B cell (primary cell): ENCODE measurements at regions not wholly inside any gene's neighbourhood (a gene's known extent, or its start where the extent isn't known, plus 50 kb on each side); places are given as distances from the start of the nearest gene placed in this dataset.

ENCODE experiments used
- EZH2 ChIP-seq: IDR thresholded peaks from 2 replicates; pipeline ENCODE4 v1.6.1; 2012; ENCODE audit warnings: borderline replicate concordance, low read depth, mild to moderate bottlenecking, moderate library complexity, low read length; ENCODE audit not compliant: insufficient read depth, poor library complexity, severe bottlenecking
- TF ChIP-seq, protein P1 (sequence below): fragments of 200-600 bp; IDR thresholded peaks from one replicate; pipeline ENCODE4 v1.8.0; 2022; ENCODE audit warnings: antibody characterized with exemption, mild to moderate bottlenecking

DNA sequence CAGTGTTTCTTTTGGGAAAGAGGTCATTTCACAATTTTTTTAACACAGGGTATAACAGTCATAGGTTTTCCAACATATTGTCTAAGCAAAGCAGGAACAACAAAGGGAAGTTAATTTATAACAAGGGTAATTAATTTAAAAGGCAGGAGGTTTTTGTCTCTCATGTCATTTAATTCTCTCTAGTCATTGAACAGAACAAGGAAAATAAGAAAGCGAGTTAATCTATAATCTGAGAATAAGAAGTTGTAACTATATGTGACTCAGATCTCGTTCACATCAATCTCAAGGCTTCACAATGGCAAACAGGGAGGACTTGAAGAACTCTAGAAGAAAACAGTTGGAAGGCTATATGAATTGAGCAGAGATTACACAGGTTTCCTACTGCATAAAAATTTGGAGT, 579.8 kb upstream of the CCDC54 start:
- TF ChIP-seq, protein P1, sequence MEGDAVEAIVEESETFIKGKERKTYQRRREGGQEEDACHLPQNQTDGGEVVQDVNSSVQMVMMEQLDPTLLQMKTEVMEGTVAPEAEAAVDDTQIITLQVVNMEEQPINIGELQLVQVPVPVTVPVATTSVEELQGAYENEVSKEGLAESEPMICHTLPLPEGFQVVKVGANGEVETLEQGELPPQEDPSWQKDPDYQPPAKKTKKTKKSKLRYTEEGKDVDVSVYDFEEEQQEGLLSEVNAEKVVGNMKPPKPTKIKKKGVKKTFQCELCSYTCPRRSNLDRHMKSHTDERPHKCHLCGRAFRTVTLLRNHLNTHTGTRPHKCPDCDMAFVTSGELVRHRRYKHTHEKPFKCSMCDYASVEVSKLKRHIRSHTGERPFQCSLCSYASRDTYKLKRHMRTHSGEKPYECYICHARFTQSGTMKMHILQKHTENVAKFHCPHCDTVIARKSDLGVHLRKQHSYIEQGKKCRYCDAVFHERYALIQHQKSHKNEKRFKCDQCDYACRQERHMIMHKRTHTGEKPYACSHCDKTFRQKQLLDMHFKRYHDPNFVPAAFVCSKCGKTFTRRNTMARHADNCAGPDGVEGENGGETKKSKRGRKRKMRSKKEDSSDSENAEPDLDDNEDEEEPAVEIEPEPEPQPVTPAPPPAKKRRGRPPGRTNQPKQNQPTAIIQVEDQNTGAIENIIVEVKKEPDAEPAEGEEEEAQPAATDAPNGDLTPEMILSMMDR: no peak
- TF ChIP-seq EZH2: no peak
